ENCODE measurements at regions not wholly inside any gene's neighbourhood (a gene's known extent, or its start where the extent isn't known, plus 50 kb on each side); places are given as distances from the start of the nearest gene placed in this dataset.
"Not testable (repeated sequence)": the region's sequence is repeated elsewhere in the genome, so short reads cannot be mapped to it uniquely, and the experiment has no call there.

- TF ChIP-seq, protein P1, sequence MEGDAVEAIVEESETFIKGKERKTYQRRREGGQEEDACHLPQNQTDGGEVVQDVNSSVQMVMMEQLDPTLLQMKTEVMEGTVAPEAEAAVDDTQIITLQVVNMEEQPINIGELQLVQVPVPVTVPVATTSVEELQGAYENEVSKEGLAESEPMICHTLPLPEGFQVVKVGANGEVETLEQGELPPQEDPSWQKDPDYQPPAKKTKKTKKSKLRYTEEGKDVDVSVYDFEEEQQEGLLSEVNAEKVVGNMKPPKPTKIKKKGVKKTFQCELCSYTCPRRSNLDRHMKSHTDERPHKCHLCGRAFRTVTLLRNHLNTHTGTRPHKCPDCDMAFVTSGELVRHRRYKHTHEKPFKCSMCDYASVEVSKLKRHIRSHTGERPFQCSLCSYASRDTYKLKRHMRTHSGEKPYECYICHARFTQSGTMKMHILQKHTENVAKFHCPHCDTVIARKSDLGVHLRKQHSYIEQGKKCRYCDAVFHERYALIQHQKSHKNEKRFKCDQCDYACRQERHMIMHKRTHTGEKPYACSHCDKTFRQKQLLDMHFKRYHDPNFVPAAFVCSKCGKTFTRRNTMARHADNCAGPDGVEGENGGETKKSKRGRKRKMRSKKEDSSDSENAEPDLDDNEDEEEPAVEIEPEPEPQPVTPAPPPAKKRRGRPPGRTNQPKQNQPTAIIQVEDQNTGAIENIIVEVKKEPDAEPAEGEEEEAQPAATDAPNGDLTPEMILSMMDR (IDR thresholded peaks at IDR 0.05 in 2 of 3, conservative IDR thresholded peaks at IDR 0.05 in 1 of 3; ENCODE audit: borderline replicate concordance in 1 of 3, insufficient read depth in 1 of 3, low read depth in 2 of 3, low read length in 2 of 3): not testable (repeated sequence)
- not testable (repeated sequence) for TF ChIP-seq ZNF274 (IDR thresholded peaks at IDR 0.05; ENCODE audit: low read depth, low read length); EZH2 (IDR thresholded peaks at IDR 0.05); EZH2phosphoT487 (IDR thresholded peaks at IDR 0.05; ENCODE audit: borderline replicate concordance)
Measured at GRCh38 chr12:9395220-9395619, 187.0 kb upstream of the PZP start.

Measured in HCT116 (cell line).